Activated naive CD4-positive, alpha-beta T cell treated with anti-CD3 and anti-CD28 coated beads for 36 hours (primary cell): ENCODE measurements at regions not wholly inside any gene's neighbourhood (a gene's known extent, or its start where the extent isn't known, plus 50 kb on each side); places are given as distances from the start of the nearest gene placed in this dataset.
A peak's percentile ranks its signal among the peaks of the same experiment; 100 is the strongest.

Experiments
- CTCF ChIA-PET: fragments of 350-600 bp; sonication (Branson Sonifier 250); formaldehyde crosslinking; loops from one replicate; lab custom pipeline; 2021; ENCODE audit warnings: antibody characterized with exemption; lab: Charles Lee
- DNase-seq: peaks from one replicate; pipeline ENCODE4 v3.0.0-alpha.2; 2020
- H3K27ac Mint-ChIP-seq: one replicate; pipeline ENCODE4 v1.8.0; 2021; ENCODE audit warnings: mild to moderate bottlenecking, mixed read lengths
- H3K27me3 Mint-ChIP-seq: one replicate; pipeline ENCODE4 v1.8.0; 2021; ENCODE audit warnings: low read depth, mixed read lengths
- H3K36me3 Mint-ChIP-seq: one replicate; pipeline ENCODE4 v1.8.0; 2021; ENCODE audit warnings: low read depth, mixed read lengths
- H3K4me1 Mint-ChIP-seq: one replicate; pipeline ENCODE4 v1.8.0; 2021; ENCODE audit warnings: low read depth, mixed read lengths
- H3K4me3 Mint-ChIP-seq: one replicate; pipeline ENCODE4 v1.8.0; 2021; ENCODE audit warnings: mild to moderate bottlenecking, moderate library complexity, mixed read lengths
- H3K9me3 Mint-ChIP-seq: one replicate; pipeline ENCODE4 v1.8.0; 2021; ENCODE audit warnings: mixed read lengths
- intact Hi-C: fragments of 100-400 bp; cut with micrococcal nuclease; formaldehyde crosslinking; loops from one replicate; pipeline ENCODE4 v1.15.1; 2023

- intact Hi-C loops = no loop called here
- no peaks in the 10 kb centered on the region for H3K27me3 Mint-ChIP-seq
- peaks cover 6% of the 10 kb centered on the region for H3K4me1 Mint-ChIP-seq
- H3K9me3 Mint-ChIP-seq = peaks cover 5% of the 10 kb centered on the region
- no peak for DNase-seq
- CTCF ChIA-PET = interaction anchor here (1.1 kb wide), 1 partner anchor 9 kb away, joined by 4 read pairs; no protein-coding TSS in a partner anchor
- H3K27ac Mint-ChIP-seq = no peak overlapping the region
- no peak overlapping the region for H3K4me3 Mint-ChIP-seq
- H3K36me3 Mint-ChIP-seq = no peaks in the 10 kb centered on the region
Measured at GRCh38 chr11:104727768-104728167, 170.5 kb downstream of the CASP12 start.

- H3K4me1 Mint-ChIP-seq = peaks cover 6% of the 10 kb centered on the region
- no peak overlapping the region for H3K4me3 Mint-ChIP-seq
- no peak for DNase-seq
- H3K27ac Mint-ChIP-seq = no peak overlapping the region
- peaks cover 5% of the 10 kb centered on the region for H3K9me3 Mint-ChIP-seq
- H3K36me3 Mint-ChIP-seq = no peaks in the 10 kb centered on the region
- CTCF ChIA-PET = no interaction called here
- H3K27me3 Mint-ChIP-seq = no peaks in the 10 kb centered on the region
- intact Hi-C loops = no loop called here
Measured at GRCh38 chr11:104727095-104727494, 171.2 kb downstream of the CASP12 start.

DNA sequence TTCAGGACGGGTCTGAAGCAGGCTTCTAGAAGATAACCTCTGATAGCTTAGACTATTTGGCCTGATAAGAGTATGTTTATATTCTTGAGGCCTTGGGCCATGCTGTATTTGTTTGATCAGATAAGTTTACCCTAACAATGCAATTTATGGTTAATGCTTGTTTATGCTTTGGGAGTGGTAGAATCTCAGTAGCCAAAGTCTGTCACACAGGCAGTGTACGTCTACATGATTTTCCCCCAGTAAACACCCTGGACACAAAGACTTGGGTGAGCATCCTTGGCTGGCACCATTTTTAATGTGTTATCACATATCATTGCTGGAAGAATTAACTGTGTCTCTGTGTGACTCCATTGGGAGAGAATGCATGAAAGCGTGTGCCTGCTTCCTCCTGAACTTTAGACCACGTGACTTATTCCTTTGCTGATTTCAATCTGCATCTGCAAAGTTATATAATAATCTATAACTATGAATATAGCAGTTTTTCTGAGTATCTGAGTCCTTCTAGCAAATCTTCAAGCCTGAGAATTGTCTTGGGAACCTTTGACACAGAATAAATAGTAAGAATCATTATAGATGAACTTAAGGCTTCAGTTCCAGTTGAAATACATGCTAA lies 172.4 kb downstream of the CASP12 start:
- Mint-ChIP-seq H3K27ac (no peak overlapping the region), H3K4me3 (no peak overlapping the region), H3K4me1 (peaks cover 6% of the 10 kb centered on the region), H3K27me3 (no peaks in the 10 kb centered on the region), H3K9me3 (peaks cover 5% of the 10 kb centered on the region), H3K36me3 (no peaks in the 10 kb centered on the region)
- CTCF ChIA-PET = no interaction called here
- no peak for DNase-seq
- intact Hi-C loops = no loop called here

DNA sequence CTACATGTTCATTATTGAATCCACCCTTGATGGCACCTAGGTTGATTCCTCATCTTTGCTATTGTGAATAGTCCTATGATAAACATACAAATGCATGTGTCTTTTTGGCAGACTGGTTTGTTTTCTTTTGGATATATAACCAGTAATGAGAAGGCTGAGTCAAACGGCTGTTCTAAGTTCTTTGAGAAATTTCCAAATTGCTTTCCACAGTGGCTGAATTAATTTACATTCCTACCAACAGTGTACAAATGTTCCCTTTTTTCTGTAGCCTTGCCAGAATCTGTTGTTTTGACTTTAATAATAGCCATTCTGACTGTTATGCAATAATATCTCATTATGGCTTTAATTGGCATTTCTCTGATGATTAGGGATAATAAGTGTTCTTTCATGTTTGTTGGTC lies 184.9 kb downstream of the CASP12 start:
- intact Hi-C loops = no loop called here
- Mint-ChIP-seq H3K4me3 (no peak overlapping the region), H3K36me3 (no peaks in the 10 kb centered on the region), H3K27ac (no peak overlapping the region), H3K4me1 (peaks cover 11% of the 10 kb centered on the region), H3K27me3 (no peaks in the 10 kb centered on the region), H3K9me3 (peaks cover 2% of the 10 kb centered on the region)
- CTCF ChIA-PET = no interaction called here
- DNase-seq = no peak

GRCh38 chr11:104705490-104706190 lies 192.6 kb downstream of the CASP12 start:
- H3K9me3 Mint-ChIP-seq = peaks cover 2% of the 10 kb centered on the region
- H3K4me3 Mint-ChIP-seq = peak overlapping the region; percentile 61
- no peaks in the 10 kb centered on the region for H3K36me3 Mint-ChIP-seq
- intact Hi-C loops = loop anchor here (1.0 to 10.0 kb wide), 19 partner anchors 36 to 1678 kb away; partner anchors contain the start of genes AASDHPPT, CARD16, CASP12 and CASP4
- peak overlapping the region; percentile 80 for H3K27ac Mint-ChIP-seq
- no peaks in the 10 kb centered on the region for H3K27me3 Mint-ChIP-seq
- CTCF ChIA-PET = interaction anchor here (0.8 to 1.0 kb wide), 2 partner anchors 82 to 95 kb away, joined by 3 read pairs; no protein-coding TSS in a partner anchor
- peaks cover 48% of the 10 kb centered on the region for H3K4me1 Mint-ChIP-seq
- peak; percentile 89 for DNase-seq

DNA sequence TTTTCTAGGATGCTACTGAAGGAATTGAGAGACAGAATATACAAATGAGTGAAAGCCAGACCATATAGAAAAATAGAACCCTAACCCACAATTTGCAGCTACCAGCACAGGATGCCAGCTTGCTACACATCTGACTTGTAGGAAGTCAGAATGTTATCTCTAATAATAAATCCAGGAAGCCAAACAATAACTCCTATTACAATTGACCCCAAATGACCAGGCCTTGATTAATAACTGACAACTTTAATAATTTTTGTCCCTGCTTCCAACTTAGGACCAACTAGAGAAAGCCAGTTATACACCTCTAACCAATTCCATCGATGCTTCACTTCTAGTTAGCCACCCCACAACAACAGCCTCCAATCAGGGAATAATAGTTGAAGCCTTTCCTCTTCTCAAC lies 193.4 kb downstream of the CASP12 start:
- no peaks in the 10 kb centered on the region for H3K27me3 Mint-ChIP-seq
- H3K27ac Mint-ChIP-seq = peak overlapping the region; percentile 63
- intact Hi-C loops = loop anchor here (1.0 to 10.0 kb wide), 18 partner anchors 36 to 1678 kb away; partner anchors contain the start of genes AASDHPPT, CARD16, CASP12 and KBTBD3
- CTCF ChIA-PET = interaction anchor here (0.8 kb wide), 1 partner anchor 95 kb away, joined by 3 read pairs; no protein-coding TSS in a partner anchor
- H3K36me3 Mint-ChIP-seq = no peaks in the 10 kb centered on the region
- DNase-seq = no peak
- peaks cover 2% of the 10 kb centered on the region for H3K9me3 Mint-ChIP-seq
- H3K4me3 Mint-ChIP-seq = no peak overlapping the region
- peaks cover 52% of the 10 kb centered on the region for H3K4me1 Mint-ChIP-seq

GRCh38 chr11:104704146-104704830 lies 194.0 kb downstream of the CASP12 start:
- Mint-ChIP-seq H3K9me3 (peaks cover 2% of the 10 kb centered on the region), H3K4me1 (peaks cover 48% of the 10 kb centered on the region), H3K36me3 (no peaks in the 10 kb centered on the region), H3K27ac (no peak overlapping the region), H3K4me3 (no peak overlapping the region), H3K27me3 (no peaks in the 10 kb centered on the region)
- DNase-seq = no peak
- intact Hi-C loops = loop anchor here (2.0 to 10.0 kb wide), 3 partner anchors 69 to 1371 kb away; partner anchors contain the start of genes AASDHPPT and KBTBD3
- CTCF ChIA-PET = no interaction called here

DNA sequence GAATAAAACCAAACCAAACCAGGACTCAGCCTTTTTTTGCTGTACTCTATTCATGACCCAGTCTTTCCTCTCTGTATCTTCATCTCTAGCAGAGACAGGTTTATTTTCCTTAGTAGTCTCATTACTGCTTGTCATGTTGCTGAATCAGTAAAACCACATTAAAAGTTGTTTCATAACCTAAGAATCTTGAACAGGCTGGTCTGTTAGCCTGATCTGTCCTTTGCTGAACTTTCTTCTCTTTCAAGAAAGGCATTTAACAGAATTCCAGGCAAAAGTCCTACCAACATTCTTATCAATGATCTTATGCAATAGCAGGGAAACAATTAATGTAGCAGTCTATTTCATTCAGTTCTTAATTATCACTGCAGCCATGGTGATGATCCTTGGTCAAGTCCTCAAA lies 197.7 kb downstream of the CASP12 start:
- H3K27me3 Mint-ChIP-seq = no peaks in the 10 kb centered on the region
- H3K4me3 Mint-ChIP-seq = no peak overlapping the region
- intact Hi-C loops = loop anchor here (1.0 to 10.0 kb wide), 2 partner anchors 31 to 1374 kb away; partner anchors contain the start of genes AASDHPPT and KBTBD3
- no peak overlapping the region for H3K27ac Mint-ChIP-seq
- peaks cover 28% of the 10 kb centered on the region for H3K4me1 Mint-ChIP-seq
- H3K9me3 Mint-ChIP-seq = no peaks in the 10 kb centered on the region
- CTCF ChIA-PET = no interaction called here
- DNase-seq = no peak
- H3K36me3 Mint-ChIP-seq = no peaks in the 10 kb centered on the region

DNA sequence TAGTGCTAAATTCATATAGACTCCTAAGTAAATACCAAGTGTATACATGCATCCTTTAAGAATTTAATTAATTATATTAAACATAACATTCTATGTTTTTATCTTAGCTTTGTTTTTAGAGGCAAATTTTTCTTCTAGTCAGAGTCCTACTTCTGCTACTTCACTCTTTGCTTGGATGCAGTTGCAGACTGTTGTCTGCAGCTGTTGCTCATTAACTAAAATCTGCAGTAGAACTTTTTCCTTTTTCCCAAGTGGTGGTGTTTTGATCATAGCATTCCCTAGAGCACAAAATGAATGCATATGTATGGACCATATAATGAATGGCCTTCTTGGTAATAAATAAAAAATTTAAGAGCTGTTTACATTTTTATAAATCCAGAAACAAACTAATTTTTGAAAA lies 198.3 kb downstream of the CASP12 start:
- H3K27me3 Mint-ChIP-seq = no peaks in the 10 kb centered on the region
- CTCF ChIA-PET = interaction anchor here (0.6 kb wide), 2 partner anchors 109 to 1172 kb away, joined by 3 read pairs; no protein-coding TSS in a partner anchor
- DNase-seq = no peak
- intact Hi-C loops = loop anchor here (1.0 to 10.0 kb wide), 2 partner anchors 31 to 1375 kb away; partner anchors contain the start of genes AASDHPPT and KBTBD3
- peaks cover 22% of the 10 kb centered on the region for H3K4me1 Mint-ChIP-seq
- H3K4me3 Mint-ChIP-seq = no peak overlapping the region
- H3K36me3 Mint-ChIP-seq = no peaks in the 10 kb centered on the region
- no peaks in the 10 kb centered on the region for H3K9me3 Mint-ChIP-seq
- no peak overlapping the region for H3K27ac Mint-ChIP-seq

- intact Hi-C loops = no loop called here
- peaks cover 3% of the 10 kb centered on the region for H3K9me3 Mint-ChIP-seq
- no peak for DNase-seq
- H3K27ac Mint-ChIP-seq = no peak overlapping the region
- H3K4me3 Mint-ChIP-seq = no peak overlapping the region
- no peaks in the 10 kb centered on the region for H3K36me3 Mint-ChIP-seq
- CTCF ChIA-PET = interaction anchor here (0.6 kb wide), 2 partner anchors 33 to 67 kb away, joined by 4 to 5 read pairs; no protein-coding TSS in a partner anchor
- peaks cover 9% of the 10 kb centered on the region for H3K4me1 Mint-ChIP-seq
- no peaks in the 10 kb centered on the region for H3K27me3 Mint-ChIP-seq
Measured at GRCh38 chr11:104695065-104695463, 203.2 kb downstream of the CASP12 start.

DNA sequence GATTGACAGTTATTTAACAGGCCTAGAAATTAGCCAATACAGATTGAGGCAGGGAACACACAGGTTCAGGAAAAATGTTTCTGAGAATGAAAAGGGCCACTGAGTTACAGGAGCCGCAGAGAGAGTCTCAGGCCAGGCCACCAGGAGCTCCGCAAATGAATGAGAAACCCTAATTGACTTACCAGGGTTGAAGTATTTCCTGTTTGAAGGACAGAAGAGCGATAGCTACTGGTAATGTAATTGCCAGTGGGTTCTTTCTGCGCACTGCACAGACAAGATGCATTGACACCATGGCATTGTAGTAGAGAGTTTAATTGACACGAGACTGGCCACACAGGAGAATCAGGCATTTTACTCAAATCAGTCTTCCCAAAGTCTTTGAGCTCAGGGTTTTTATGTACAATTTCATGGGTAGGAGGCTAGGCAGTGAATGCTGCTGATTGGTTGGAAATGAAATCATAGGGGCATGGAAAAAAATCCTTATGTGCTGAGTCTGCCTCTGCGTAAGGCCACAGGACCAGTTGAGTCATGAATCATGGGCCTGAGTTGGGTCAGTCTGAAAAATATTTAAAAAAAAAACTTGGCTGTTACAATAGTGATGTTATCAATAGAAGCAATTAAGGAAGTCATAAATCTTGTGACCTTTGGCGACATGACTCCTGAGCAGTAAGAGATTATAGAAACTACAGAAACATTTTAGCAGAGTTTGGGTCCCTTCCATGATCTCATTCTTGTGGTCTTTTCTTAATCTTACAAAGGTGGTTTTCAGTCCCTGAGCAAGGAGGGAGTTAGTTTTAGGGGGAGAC lies 203.8 kb downstream of the CASP12 start:
- H3K4me3 Mint-ChIP-seq = no peak overlapping the region
- no peaks in the 10 kb centered on the region for H3K36me3 Mint-ChIP-seq
- H3K27me3 Mint-ChIP-seq = no peaks in the 10 kb centered on the region
- intact Hi-C loops = no loop called here
- no peak overlapping the region for H3K27ac Mint-ChIP-seq
- H3K9me3 Mint-ChIP-seq = peaks cover 3% of the 10 kb centered on the region
- H3K4me1 Mint-ChIP-seq = peaks cover 7% of the 10 kb centered on the region
- no peak for DNase-seq
- CTCF ChIA-PET = no interaction called here
